HG03103 (cell line): ENCODE measurements at regions not wholly inside any gene's neighbourhood (a gene's known extent, or its start where the extent isn't known, plus 50 kb on each side); places are given as distances from the start of the nearest gene placed in this dataset.
A peak's percentile ranks its signal among the peaks of the same experiment; 100 is the strongest.
"Not testable (repeated sequence)": the region's sequence is repeated elsewhere in the genome, so short reads cannot be mapped to it uniquely, and the experiment has no call there.

ENCODE experiments used
- ATAC-seq: cut with Tn5 transposase; IDR thresholded peaks from one replicate; pipeline ENCODE4 v1.9.1; 2021; ENCODE audit warnings: low read depth; ENCODE audit not compliant: unreplicated experiment

DNA sequence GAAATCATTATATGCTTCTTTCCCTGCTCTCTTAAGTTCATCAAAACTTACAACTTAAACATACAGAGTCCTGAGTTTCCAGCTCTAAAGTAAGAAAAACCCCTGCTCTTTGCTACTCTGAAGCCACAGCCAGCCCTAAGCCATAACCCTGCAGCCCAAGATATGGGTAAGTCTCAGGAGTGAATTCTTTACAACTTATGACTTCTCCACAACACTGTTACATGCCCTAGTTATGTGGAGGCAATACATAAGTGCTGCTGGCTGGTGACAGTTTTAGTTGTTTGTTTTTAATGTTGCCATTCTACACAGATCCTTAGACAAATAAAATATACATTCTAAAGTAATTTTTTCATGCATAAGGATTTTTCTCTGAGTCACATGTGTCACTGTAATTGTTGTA, 100.2 kb downstream of the FBXO8 start:
- no peak for ATAC-seq

DNA sequence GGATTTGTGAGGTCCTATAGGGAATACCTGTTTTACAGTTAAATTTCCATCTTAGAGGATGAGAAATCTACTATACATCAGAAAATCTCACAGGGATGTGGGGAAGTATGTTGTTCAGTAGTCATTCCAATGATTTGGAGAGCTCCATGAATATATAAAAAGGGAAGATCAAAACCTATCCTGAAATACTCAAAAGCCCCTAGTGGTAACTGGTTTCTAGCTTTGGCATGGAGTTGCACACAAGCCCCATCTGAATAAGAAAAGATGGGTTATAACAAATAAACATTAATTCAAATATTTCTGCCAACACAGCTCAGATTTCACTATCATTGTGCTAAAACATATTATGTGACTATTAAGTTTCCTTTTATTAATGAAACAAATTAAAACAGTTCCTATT, 101.6 kb downstream of the FBXO8 start:
- no peak for ATAC-seq

GRCh38 chr4:174177536-174177935, 105.9 kb downstream of the FBXO8 start:
- ATAC-seq = no peak

GRCh38 chr4:174175836-174176235, 107.6 kb downstream of the FBXO8 start:
- ATAC-seq = not testable (repeated sequence)

DNA sequence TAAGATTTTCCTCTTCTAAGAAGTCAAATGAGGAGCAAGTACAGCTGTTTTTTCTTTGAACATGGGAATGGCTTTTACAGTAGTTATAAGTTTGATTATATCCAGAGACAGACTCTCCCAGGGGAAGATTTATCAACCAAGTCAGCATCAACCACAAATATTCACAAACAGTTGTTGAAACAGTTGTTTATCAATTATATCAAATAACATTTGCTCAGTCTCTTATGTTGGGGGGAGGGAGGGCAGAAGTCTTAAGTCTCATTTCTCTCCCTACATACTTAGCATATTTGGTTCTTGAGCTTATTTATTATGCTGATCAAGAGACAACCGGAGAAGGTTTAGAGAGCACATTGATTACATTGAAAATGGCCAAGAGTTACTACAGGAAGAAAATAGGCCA, 110.1 kb downstream of the FBXO8 start:
- no peak for ATAC-seq

- no peak for ATAC-seq
These were observed 111.2 kb downstream of the FBXO8 start for GRCh38 chr4:174172274-174172673.

DNA sequence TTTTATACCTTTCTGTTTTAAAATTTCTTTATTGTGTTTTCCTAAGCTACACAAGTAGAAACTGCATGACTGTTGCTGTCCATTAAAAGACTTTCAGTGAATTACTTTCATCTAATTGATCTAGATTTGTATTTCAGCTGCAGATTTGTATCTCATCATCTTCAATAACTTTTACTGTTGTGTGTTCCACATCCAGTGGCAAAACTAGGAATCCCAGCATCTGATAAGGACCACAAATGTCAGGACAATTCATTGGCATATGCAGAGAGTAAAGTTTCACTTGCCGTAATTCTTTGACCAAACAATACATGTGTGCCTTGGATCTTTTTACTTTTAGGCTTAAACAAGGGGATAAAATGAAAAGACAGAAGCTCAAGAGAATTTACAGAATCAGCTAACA, 112.6 kb downstream of the FBXO8 start:
- ATAC-seq = no peak

- no peak for ATAC-seq
These were observed 113.4 kb downstream of the FBXO8 start for GRCh38 chr4:174170091-174170490.

GRCh38 chr4:174157106-174157607, 126.3 kb downstream of the FBXO8 start:
- no peak for ATAC-seq

DNA sequence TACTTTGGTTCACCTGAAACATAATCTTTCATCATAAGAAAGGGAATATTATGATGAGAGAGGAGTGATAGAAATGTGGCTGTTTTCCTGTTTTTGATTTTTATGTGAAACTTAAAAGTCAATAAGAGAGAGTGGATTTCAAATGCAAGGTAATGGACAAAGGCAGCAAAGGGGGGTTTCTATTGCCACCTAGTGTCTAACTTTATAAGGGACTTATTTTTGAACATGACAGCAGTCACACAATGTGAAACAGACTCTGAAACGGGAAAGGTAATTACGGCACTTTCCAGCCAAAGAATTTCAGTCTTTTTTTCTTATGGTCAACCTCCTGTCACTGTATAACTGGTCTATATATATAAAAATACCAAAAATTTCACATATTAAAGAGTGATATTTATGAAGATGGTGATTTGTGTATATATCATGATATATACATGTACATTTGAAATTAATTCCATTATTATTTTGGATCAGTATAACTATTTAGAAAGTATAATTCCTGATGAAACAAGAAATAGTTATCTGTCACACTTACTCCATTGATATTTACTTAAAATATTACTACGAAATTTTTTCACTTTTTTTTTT, 127.1 kb downstream of the FBXO8 start:
- ATAC-seq = peak; percentile 86

DNA sequence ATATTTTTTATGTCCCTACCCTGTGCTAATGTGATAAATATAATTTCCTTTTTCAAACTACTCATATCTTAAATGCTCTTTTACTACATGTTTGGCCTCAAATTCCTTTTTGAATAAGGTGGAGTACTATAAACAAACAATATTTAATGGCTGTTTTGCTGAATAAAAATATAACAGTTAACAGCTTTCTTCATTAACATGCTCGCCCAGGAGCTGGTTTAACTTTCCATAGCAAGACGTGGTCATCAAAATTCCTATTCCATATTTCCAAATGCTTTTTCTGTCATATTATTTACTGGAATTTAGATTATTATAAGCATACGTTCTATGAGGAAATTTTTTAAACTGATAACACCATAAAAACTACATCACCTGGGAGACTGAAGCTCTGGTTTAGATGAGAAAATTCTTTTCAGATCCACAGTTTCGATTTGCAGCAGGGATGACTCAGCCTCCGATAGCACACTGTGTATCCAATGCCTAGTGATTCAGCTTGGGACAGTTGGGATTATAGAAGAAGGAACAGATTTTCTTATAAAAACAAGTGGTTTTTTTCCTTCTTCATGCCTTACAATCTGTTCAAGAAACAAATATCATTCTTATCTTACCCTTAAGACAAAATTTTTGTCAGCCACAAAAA, 129.1 kb downstream of the FBXO8 start:
- ATAC-seq = no peak

DNA sequence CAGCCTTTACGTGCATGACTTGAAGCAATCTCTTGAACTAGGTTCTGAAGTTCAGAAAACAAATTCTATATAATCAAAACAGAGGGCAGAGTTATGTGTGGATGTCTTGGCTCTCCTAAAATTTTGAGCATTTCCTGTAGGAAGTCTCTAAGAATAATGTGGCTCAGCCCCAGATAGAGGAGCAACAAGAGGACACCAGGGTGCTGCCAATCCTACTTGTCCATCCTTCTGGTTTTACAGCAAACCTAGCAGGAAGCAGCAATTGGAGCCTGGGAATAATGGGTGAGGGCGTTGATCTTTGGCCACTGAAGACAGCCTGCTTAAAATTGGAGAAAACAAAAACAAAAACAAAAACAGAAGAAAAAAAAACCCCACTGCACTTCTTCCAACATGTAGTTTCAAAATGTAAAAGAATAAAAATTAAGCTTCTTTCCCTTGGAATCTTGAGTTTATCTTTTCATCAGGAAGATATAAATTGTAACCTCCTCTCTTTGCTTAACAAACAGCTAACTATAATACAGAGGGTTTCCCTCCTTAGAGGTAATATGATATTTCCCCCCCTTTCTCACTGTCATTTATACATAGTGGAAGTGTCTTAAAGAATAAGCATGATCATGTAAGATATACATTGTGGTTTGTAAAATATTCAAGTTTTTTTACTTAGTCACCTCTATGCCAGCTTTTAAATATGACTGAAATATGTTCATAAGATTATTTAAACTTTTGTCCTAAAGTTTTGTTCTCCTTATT, 130.6 kb downstream of the FBXO8 start:
- no peak for ATAC-seq

- ATAC-seq = no peak
These were observed 135.6 kb downstream of the FBXO8 start for GRCh38 chr4:174147863-174148262.

- ATAC-seq = no peak
These were observed 139.4 kb downstream of the FBXO8 start for GRCh38 chr4:174144106-174144505.

DNA sequence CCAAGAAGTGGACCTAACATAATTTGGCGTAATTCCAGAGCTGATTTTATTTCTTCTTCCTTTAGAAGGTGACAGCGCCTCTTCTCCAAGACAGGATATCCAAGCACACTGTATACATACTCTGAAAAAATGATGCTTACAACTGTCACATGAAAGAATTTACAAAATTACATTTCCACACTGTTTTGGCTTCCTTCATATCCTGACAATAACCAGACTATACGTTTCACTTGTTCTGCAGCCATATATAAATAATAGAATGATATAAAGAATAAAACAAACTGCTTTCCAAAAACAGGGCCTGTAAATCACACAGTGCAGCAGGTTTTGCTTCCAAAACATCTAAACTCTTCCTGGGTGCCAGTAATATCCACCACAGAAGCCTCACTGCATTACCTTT, 141.6 kb downstream of the FBXO8 start:
- no peak for ATAC-seq

DNA sequence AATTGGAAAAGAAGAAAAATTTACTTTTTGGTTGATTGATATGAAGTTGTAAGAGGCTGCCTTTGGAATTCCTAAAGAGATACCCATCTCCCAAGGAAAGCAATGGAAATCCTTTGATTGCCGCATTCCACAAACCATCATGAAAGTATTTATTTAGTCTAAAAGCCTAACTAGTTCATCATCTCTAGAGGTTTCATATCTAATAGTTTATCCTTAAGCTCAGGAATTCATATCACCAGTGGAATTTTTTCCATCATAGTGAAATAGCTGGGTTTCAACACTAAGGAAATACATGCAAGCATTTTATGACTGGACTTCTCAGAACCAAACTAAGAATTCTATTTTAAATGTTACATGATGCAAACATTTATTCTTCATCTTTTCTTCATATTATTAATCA, 144.9 kb downstream of the FBXO8 start:
- ATAC-seq = no peak

DNA sequence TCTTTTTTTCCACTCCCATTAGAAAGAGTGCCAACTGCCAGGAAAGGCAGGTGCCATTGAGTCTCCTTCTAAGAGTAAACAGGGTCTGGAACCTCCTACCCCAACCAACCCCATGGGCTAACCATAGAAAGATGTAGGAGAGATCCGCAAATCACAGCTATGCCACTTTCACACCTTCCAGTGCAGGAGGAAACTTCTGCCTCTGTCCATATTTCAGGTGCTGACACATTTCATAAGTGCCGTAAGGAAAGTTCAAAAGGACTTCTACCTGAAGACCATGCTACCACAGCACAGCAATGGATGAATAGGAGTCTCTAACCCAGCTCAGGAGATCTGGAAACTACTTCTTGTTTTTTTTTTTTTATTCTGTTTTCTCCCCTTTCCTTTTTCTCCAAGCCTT, 145.8 kb downstream of the FBXO8 start:
- ATAC-seq = no peak

DNA sequence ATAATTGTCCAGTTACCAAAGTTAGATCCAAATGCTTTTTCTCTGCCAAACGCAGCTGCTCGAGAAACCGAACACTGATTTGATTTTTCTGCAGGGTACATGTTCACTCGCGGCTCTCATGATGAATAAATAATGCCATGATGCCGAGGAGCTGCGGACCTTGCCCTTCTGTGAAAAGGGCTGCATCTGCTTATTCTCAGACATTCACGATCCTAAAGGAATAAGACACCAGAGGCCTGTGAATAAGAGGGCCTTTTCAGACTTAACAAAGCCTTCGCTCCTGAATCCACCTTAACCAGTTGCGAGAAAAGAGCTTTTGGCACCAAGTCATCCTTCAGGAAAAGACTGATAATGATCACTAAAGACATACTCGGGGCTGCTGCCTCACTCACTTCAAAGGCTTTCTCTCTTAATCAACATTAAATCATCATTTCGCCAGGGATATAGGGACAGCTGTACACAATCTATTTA, 147.5 kb downstream of the FBXO8 start:
- ATAC-seq = no peak

DNA sequence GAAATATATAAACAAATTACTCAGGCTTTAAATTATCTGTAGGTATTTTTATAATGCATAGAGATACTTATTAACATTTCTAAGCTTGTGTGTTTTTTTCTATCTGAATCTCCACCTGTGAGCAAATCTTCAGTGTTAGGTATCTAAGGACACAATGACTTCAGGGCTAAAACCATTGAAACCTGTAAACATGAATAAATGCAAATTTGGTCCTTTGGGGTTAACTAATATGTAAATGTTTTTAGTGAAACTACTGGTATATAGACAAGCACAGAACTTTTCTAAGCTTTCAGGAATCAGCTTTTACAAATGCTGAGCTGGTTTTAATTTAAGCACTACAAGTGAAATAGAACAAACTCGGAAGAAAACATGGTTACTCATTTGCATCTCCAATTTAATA, 147.9 kb downstream of the FBXO8 start:
- no peak for ATAC-seq

DNA sequence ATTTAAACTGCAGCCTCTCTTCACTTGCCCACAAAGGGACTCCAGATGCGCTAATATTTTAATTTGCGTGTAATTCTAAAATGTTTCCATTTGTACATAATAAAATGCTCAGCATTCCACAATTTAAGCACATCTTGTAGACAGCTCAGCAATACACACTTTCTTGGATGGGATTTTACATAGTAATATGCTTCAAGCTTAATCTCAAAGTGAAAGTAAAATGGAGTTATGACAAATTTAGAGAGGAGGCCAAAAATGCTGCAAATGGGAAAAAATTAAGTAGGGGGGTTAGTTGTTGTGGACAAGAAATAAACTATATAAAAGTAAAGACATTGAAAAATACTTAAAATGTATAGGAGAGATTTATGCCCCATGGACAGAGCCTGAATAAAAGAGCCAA, 149.1 kb downstream of the FBXO8 start:
- ATAC-seq = no peak

GRCh38 chr4:174133551-174133950, 149.9 kb downstream of the FBXO8 start:
- no peak for ATAC-seq

DNA sequence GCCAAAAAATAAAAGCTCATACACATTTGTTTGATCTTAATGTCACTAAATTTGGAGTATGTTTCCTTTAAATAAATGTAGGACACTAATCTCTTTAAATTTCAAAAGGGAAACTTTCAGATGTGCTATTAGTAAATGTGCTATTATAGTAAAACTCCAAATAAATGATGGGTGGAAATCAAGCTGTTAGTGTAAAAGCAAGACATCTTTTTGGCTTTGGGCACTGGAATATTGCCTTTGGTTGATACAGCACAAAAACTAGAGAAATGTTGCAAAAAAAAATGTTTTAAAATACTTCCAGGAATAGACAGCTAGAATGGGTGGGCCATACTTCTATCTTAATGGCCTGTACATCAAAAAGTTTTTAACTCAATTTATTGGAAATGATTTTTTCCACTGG, 151.6 kb downstream of the FBXO8 start:
- no peak for ATAC-seq
